GM20000 (cell line): ENCODE measurements at regions not wholly inside any gene's neighbourhood (a gene's known extent, or its start where the extent isn't known, plus 50 kb on each side); places are given as distances from the start of the nearest gene placed in this dataset.

Source experiments
- DNase-seq: peaks from one replicate; pipeline ENCODE4 v3.0.0; 2012; ENCODE audit warnings: low spot score
- CTCF ChIP-seq: IDR thresholded peaks from 2 replicates; pipeline ENCODE4 v1.5.1; 2012; ENCODE audit warnings: mild to moderate bottlenecking, control low read depth; ENCODE audit errors: extremely low read depth, missing control alignments

- no peak for TF ChIP-seq CTCF
Observed at GRCh38 chr13:85091631-85092234, 707.5 kb downstream of the SLITRK6 start.

GRCh38 chr13:85089186-85089585, 710.0 kb downstream of the SLITRK6 start:
- no peak for TF ChIP-seq CTCF
- no peak for DNase-seq

More at GRCh38 chr13:85091631-85092234, 707.5 kb downstream of the SLITRK6 start:
- no peak for DNase-seq

- no peak for DNase-seq
- no peak for TF ChIP-seq CTCF
Observed at GRCh38 chr13:85080691-85081090, 718.5 kb downstream of the SLITRK6 start.

- TF ChIP-seq CTCF = no peak
- DNase-seq = no peak
Observed at GRCh38 chr13:85076343-85076742, 722.9 kb downstream of the SLITRK6 start.

GRCh38 chr13:85074543-85075313, 724.5 kb downstream of the SLITRK6 start:
- no peak for TF ChIP-seq CTCF
- DNase-seq = no peak

GRCh38 chr13:85068231-85068630, 731.0 kb downstream of the SLITRK6 start:
- DNase-seq = no peak
- no peak for TF ChIP-seq CTCF

GRCh38 chr13:85040215-85040614, 759.0 kb downstream of the SLITRK6 start:
- no peak for DNase-seq
- no peak for TF ChIP-seq CTCF
